ENCODE measurements at regions not wholly inside any gene's neighbourhood (a gene's known extent, or its start where the extent isn't known, plus 50 kb on each side); places are given as distances from the start of the nearest gene placed in this dataset.

DNA sequence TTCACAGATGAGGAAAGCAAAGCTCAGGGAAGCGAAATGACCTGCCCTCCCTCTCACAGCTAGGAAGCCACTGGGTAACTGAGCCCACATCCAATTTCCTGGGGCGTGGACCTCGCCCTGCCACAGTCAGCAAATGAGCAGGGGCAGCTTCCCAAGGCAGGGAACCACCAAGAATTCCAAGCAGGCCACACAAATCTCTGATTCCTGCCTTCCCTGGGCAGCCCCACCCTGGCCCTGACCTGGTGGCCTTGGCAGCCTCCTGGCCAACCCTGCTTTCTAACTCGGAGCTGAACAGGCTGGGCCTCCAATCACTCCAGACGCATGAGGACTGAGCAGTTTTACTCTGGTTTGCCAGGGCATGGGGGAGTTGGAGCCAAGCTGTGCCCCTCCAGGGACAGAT, 203.7 kb upstream of the TLE3 start:
- DNase-seq: no peak

DNA sequence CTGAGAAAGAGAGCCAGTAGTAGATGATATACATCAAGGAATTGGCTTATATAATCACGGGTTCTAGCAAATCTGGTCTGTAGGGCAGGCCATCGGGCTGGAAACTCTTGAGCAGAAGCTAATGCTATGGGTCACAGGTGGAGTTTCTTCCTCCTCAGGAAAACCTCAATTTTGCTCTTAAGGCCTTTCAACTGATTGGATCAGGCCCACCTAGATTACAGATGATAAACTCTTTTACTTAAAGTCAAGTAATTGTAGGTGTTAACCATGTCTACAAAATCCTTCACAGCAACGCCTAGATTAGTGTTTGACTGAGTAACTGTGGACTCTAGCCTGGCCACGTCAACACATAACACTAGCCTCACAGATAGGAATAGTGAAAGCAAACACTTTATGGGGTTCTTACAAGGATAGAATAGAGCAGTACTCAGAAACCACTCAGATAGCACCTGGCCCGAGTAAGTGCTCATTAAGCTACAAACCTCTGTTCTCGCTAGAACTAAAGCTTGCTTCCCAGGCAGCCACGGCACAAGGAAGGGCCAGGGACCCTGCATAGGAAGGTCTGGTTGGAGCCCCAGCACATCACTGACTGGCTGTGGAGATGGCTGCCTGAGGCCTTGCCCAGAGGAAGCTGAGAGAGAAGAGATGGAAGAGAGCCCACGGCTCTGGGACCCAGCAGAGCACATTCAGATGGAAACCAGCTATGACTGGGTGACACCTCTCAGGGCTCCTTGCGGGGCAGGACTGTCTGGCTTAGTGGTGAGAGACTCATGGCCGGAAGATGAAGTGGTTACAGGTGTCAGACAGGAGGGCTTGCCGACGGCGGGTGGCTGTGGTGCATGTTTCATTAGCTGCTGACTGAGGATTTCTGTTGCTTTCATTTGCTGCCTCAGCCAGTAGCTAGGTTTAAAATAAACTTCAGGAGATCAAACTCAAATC, 202.5 kb upstream of the TLE3 start:
- no peak for DNase-seq

DNA sequence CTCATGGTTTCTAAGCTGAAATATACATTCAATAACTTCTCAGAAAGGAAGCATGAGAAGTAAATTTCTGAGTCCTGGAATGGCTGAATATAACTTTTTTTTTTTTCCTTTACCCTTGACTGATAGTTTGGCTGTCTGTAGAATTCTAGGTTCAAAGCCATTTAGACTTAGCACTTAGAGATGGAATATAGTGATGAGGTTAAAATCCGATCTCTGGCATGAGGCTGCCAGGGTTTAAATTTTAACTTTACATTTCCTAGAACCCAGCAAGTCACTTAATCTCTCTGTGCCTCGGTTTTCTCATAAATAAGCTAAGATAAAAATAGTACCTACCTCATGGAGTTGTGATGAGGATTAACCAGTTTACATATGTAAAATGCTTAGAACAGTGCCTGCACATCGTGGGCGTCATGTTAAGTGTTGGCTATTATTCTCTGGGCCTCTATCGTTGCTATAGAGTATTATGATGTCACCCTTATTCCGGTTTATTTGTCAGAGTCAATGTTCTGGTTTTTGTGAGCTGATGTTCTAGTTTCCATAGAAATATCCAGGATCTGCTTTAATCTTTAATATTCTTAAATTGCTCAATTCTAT, 199.8 kb upstream of the TLE3 start:
- DNase-seq: no peak

DNA sequence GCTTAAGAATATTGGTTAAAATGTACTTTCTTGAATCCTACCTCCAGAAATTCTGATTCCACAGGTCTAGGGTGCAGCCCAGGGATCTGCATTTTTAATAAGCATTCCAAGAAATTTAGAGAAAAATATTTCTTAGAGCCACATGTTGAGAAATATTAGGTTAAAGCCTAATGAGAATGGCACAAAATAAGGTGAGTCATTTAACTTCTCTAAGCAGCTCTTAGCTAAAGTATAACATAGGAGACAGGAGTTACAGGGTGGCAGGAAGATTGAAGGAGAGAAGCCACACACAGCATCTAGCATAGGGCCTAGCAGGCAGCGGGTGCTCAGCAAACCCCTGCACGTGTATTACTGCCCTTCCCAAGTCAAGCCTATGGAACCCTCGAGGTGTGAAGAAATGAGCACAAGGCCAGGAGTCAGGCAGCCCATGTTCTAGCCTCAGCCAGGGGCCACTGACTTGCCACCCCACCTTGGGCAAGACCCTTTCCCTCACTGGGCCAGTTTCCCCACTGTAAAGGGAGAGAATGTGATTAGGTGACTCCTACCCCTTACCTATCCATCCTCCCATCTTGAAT, 197.1 kb upstream of the TLE3 start:
- no peak for DNase-seq

DNA sequence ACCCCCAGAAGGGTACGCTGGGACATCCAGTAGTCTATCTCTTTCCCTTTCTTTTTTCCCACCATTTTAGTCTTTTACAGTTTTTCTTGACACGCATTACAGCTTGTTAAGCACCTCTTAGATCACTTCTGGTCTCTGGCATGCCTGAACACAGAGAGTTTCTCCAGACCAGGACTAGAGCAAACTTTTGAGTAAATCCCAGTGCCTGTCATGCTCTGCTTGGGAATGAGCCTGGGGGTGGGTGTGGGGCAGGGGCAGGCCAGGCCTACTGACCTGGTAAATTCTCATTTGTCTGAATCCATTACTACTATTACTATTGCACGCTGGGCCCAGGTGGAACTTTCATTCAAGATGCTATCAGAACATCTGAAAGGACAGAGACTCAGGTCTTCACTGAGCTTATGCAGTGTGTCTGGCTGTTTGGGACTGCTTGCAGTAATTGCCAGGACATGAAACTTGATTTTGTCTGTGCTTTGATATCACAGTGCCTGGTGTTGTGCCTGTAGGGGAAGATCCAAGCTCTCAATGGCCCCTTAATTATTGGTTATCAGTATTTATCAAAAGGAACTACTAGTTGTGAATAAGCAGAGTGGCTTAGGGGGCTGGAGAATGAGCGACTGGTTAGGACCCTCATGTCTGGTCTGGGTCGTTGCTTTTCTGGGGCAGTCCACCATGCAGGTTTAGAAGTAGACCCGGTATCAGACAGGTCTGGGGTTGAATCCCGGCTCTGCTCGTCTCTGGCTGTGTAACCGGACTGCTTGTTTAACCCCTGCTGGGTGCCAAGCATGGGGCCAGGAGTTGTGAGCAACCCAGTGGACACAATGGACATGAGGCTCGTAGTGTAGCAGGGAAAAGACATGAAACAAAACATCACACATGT, 196.1 kb upstream of the TLE3 start:
- DNase-seq: no peak

DNA sequence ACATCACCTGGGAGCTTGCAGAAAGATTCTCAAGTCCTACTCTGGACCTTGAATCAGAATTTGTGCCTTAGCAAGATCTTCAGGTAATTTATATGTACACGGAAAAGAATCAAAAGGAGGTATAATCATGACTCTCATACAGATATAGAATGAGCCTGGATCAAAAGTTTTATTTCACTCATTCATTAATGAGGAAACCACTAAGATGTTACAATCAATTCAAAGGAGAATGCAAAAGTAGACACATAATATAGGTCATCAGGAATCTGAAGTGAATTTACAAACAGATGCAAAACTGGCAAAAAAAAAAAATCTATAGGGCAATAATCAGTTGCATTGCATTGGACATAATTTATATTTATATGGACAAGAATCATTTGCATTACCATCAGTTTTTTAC, 195.4 kb upstream of the TLE3 start:
- no peak for DNase-seq

DNA sequence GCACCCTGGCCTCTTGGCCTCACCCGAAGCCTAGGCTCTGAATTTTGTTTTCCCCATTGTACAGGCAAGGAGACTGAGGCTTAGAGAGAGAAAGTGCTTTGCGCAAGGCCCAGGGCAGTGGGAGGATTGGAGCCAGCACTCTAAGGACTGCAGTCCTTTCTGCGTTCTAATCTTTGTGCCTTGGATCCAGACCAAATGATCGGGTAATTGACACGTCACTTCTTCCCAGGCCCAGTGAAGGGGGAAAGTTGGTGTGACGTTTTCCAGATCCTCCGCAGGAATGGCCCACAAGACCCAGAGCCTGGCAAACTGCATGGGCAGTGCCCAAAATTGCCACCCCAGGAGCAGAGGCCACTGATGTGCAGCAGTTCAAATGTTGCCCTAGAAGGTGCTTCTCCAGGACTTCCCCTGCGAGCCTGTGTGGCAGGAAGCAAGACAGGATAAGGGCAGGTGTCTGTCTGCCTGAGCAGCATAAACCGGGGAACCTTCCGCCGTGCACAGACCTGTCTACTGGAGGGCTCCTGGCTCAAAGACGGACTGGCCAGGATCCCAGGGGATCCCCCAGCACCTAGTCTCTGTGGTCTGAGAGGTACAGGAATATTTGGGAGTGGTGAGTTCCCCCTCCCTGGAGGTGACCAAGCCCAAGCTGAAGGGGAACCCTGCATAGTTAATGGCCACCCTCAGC, 194.5 kb upstream of the TLE3 start:
- no peak for DNase-seq

DNA sequence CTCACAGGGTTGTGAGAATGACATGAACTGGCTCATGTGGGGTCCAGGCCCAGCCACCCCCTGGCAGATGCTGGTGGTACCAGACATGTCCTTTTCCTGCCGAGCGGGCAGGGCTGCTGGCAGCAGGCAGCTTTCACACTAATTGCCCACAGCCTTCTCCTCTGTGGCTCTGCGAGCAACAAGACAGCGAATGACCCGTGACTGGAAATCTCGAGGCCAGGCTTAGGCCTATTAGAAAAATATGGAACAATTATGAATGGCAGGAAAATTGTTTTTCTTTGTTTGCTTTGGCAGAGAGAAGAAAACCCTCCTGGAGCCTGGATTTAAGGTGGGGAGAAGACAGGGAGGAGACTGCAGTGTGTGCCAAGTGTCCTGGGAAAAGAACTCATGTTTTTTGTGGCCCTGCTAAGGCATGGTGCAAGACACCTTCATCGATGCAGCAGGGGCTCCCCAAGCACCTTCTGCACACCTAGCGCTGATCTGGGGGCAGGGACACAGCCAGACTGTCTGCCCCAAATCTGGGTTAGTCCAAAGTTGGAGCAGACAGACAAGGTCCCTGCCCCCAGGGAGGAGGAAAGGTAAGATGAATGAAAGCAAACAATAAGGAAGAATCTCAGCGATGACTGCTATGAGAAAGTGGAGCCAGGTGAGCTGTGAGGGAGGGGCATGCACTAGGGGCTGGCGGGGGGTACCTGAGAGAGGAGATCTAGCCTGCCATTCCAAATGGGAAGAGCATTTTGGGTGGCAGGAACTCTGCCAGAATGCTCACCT, 193.8 kb upstream of the TLE3 start:
- no peak for DNase-seq

DNA sequence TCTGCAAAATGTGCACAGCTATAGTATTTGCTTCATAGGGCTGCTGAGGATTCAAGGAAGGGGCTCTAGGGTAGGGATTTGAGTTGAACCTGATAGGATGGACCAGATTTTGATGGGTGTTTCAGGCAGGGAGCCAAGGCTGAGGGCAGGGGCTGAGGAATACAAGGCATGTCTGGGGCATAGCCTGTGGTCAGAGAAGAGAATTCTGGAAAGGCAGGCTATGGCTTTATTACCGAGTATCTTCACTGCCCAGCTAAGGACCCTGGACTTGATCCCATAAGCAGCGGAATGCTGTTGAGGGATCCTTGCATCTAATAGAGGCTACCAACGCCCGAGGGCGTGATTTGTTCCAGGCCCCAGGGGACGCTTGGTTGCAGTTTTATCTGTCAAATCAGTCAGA, 193.0 kb upstream of the TLE3 start:
- DNase-seq: no peak

DNA sequence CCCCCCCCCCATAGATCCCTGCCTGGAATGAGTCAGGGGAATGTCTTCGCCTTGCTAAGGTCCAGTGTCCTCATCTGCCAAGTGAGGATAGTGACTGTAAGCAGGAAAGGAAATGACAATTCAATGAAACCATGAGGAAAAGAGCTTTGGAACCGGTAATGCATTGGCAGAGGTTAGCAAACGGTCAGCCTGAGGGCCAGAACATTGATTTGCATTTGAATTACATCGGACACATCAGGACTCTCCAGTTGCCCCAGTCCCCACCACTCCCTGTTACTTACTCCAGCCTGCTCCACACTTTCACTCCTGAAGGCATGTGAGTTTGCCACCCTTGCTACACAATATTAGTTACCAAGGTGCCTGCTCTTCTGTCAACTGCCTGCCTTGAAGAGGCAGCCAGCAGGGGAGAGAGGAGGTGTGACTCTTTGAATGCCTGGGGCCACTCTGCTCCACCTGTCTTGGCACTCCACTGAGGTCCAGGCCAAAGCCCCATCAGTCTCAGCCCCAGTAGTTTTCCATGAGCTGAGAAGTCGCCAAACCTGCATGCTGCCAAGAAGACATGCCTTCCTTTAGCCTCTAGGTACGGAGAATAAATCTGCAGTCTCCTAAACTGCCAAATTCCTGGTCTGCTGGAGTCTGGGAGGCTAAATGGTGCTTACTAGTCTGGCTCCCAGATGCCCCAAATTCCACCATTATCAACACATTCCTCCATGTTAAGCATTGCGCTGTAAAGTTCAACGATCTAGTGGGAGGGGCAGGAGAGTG, 191.7 kb upstream of the TLE3 start:
- DNase-seq: no peak

DNA sequence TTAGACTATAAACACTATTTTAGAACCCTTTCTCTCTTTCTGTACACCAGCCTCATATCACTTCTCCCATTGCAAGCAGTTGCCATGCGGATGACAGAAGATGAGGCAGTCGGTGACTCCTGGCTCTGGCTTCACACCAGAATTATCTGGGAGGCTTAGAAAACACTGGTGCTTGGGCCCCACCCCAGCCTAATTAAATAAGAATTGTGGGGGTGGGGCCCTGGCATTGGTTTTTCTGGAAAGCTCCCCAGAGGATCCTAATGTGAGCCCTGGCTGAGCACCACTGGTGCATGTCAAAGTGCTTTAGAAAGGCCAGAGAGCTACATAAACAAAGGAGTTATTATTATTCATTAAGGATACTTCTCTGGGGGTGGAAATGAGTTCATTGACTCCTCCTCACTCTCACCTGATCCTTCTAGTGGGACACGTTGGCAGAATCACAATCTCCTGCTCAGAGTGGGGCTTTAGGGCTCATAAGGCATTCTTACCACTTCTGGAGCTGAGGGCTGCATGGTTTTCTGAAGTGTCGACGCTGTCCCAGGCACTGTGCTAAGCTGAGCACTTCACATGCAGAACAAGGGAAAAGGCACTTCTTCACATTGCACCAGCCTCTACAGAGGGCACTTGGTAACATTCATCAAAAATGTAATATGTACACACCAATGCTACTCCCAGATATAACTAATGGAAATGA, 188.5 kb upstream of the TLE3 start:
- DNase-seq: no peak

DNA sequence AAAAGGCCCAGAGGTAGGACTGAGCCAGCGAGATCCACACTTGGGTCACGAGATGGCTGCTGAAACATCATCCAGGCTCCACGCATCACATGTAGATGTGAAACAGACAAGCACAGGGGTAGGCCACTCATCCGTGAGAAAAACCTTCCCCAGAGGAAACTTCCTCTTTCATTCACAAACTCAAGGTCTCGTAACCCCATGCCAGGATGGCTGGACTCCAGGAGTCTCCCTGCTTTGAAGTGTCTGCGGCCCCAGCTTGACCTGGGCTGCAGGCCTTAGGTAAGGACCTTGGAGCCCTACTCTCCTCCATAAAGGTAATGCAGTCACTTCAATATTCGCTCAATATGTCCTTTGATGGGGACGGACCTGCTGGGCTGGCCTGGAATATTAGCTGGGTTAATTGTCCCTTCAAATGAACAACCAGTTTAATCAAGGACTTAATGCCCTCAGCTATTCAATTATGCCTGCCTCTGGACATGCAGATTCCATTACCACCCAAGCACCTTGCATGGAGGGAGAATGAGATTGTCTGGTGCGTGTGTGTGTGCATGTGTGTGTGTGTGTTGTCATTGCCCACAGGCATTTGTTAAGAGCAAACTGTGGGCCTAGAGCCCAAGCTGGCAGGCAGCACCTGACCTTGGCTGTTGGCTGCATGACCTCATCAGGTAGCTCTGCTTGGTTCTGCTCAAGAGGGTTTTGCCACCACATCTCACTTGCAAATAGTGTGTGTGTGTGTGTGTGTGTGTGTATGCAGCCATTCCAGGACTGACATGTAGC, 186.9 kb upstream of the TLE3 start:
- no peak for DNase-seq

DNA sequence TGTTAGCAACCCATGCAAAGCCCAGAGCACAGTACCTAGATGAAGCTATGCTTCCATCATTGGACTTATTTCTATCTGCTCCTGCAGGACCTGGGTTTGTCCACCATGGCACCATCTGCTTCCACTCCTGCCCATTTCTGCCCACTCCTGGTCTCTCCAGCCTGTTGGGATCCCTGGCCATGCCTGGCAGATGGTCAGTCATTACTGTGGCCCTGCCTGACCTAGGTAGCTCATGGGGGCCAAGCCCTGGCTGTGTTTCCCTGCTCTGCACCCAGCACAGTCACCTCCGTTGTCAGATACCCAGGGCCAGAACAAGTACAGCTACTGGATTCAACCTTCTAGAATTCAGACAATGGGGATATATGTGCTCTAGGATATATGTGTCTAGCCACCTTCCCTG, 185.8 kb upstream of the TLE3 start:
- no peak for DNase-seq

DNA sequence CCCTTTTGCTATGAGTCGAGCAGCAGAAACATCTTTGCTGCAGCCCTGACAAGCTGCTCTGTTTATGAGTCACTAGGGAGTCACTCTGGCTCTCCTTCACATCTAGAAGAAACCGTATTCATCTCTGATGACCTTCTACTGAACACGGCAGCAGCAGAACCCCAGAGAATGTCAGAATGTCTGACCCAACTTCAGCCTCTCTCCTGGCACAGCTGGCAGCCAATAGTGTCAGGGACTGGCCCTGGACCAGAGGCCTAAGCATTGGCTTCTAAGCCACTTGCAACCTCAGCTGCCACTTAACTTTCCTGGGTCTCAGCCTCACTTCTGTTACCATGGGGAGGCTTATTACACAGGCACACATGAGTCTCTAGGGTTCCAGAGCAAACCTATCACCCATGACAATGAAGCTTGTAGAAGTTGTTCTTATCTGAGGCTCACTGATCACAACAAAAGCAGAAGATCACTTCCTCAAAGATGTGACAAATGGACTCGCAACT, 184.1 kb upstream of the TLE3 start:
- no peak for DNase-seq

DNA sequence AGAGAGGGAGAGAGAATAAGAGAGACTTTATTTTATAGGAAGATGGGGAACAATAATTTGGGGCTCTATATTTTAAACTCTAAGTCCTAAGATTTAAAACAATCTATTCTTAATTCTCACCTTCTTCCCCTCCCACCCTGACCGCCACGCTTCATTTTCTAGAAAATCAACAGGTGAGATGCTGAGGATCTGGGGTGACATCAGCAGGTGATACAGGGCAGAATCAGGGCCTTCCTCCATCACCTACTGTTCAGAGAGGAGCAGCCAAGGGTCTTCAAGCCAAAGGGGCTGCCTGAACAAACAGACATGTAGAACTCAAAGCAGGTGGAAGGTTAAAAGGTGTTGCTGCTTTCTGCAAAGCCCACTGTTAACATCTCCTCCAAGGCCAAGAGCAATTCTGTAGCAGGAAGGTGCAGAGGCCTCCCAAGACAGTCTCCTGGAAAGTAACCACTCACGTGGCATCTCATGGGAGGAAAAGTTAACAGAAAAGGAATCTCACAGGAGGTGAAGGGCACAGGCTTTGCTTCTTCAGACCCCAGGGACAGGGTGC, 183.6 kb upstream of the TLE3 start:
- no peak for DNase-seq

DNA sequence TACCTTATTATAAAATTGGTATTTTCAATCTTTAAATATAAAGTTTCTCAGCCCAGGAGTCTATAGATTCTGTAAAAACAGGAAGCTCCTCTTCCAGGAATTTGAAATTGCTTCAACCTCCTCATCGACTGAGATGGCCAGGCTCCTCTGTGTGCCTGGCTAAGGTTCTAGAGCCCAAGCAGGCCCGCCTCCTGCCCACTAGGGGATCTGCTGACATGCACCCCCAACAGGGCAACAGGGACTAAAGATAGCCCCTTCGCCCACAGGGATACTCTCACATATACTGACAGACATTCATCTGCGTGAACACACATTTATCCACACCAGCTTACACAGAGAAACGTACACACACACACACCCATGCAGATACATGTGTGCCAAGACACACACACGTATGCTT, 183.1 kb upstream of the TLE3 start:
- no peak for DNase-seq

DNA sequence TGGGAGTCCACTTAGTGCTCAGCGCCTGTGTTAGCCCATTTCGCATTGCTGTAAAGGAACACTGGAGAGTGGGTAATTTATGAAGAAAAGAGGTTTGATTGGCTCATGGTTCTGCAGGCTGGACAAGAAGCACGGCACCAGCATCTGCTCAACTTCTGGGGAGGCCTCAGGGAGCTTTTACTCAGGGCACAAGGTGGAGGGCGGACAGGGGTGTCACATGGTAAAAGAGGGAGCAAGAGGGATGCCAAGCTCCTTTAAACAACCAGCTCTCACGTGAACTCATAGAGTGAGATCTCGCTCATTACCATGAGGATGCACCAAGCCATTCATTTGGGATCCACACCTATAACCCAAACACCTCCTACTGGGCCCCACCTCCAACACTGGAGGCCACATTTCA, 181.4 kb upstream of the TLE3 start:
- no peak for DNase-seq

DNA sequence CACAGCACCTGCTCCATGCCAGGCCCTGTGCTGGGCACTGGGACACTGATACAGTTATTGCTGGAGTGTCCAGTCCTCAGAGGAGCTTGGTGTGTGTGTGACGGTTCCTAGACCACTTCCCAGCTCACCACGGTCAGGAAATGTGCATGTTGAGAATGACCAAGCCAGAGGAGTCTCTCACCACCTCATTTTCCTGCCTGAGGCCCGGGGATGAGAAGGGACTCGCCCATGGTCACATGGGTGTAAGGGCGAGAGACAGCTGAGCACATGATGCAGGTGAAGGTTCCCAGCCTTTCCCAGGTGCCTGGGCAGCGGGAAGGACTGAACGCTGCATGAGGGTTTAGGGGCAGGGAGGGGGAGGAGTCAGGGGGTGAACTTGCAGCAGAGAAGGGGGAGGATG, 180.9 kb upstream of the TLE3 start:
- DNase-seq: no peak

DNA sequence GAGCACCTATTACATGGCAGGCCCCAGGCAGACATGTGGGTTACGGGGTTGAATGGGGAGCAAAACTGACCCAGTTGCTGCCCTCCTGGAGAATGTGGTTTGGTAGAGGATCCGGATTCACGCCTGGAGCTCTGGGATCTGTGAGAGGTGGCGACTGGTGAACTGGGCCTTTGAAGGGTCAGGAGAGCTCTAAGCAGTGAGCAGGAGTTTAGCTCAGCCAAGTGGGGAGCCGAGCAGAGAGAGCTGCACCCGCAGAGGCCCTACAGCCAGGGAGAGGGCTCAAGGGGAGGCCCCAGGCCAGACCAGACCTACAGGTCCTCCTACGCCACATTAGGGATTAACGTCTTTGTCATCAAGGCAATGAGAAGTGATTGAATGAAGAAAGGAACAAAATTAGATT, 179.8 kb upstream of the TLE3 start:
- no peak for DNase-seq

Measured in right kidney (tissue), 1 donor.